ENCODE measurements at regions not wholly inside any gene's neighbourhood (a gene's known extent, or its start where the extent isn't known, plus 50 kb on each side); places are given as distances from the start of the nearest gene placed in this dataset.

DNA sequence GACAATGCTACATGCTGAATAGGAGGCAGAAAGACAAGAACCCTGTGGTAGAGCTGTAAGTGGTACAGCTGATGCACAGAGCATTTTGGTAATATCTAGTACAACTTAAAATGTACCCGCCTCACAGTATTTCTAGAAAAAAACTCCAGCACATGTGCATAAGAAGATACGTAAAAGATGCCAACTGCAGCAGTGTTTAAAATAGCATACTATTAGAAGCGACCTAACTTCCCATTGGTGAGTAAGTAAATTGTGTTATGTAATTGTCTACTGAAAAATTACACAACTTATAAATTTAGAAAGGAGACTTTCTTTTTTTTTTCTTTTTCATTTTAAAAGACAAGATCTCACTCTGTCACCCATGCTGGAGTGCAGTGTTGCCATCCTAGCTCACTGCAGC, 114.3 kb upstream of the CAND1 start:
- Histone ChIP-seq H2AFZ (ENCODE audit: low read length, unreplicated experiment) (no peak overlapping the region), H3K79me2 (ENCODE audit: control insufficient read depth, insufficient read depth, low read length, unreplicated experiment) (no peaks in the 10 kb centered on the region), H3K4me3 (ENCODE audit: low read depth, low read length) (no peak overlapping the region), H3K36me3 (ENCODE audit: insufficient read depth, low read length) (no peaks in the 10 kb centered on the region), H3K27ac (ENCODE audit: low read depth, low read length) (no peak overlapping the region), H3K4me1 (ENCODE audit: control insufficient read depth, insufficient read depth, low read length, unreplicated experiment) (no peaks in the 10 kb centered on the region), H3K27me3 (ENCODE audit: insufficient read depth, low read length) (peaks cover 10% of the 10 kb centered on the region; the same call in 1 of the 2 replicates)

DNA sequence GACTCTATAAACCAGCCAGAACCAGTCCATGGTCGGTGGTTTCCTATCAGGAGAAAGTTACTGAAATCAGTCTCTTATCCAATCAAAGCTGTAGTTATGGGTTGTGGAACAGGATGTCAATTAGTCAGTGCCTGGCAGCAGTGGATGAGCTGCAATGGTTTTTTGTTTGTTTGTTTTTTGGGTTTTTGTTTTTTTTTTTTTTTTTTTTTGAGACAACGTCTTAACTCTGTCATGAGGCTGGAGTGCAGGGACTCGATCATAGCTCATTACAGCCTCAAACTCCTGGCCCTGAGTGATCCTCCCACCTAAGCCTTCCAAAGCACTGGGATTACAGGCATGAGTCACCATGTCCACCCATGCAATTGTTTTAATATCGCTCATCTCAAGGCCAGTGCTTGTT, 113.3 kb upstream of the CAND1 start:
- no peak overlapping the region for H3K27ac ChIP-seq (ENCODE audit: low read depth, low read length)
- H3K4me3 ChIP-seq (ENCODE audit: low read depth, low read length), result no peak overlapping the region
- H3K79me2 ChIP-seq (ENCODE audit: control insufficient read depth, insufficient read depth, low read length, unreplicated experiment), result no peaks in the 10 kb centered on the region
- H3K4me1 ChIP-seq (ENCODE audit: control insufficient read depth, insufficient read depth, low read length, unreplicated experiment), result no peaks in the 10 kb centered on the region
- peaks cover 10% of the 10 kb centered on the region; the same call in 1 of the 2 replicates for H3K27me3 ChIP-seq (ENCODE audit: insufficient read depth, low read length)
- no peaks in the 10 kb centered on the region for H3K36me3 ChIP-seq (ENCODE audit: insufficient read depth, low read length)
- H2AFZ ChIP-seq (ENCODE audit: low read length, unreplicated experiment), result no peak overlapping the region

DNA sequence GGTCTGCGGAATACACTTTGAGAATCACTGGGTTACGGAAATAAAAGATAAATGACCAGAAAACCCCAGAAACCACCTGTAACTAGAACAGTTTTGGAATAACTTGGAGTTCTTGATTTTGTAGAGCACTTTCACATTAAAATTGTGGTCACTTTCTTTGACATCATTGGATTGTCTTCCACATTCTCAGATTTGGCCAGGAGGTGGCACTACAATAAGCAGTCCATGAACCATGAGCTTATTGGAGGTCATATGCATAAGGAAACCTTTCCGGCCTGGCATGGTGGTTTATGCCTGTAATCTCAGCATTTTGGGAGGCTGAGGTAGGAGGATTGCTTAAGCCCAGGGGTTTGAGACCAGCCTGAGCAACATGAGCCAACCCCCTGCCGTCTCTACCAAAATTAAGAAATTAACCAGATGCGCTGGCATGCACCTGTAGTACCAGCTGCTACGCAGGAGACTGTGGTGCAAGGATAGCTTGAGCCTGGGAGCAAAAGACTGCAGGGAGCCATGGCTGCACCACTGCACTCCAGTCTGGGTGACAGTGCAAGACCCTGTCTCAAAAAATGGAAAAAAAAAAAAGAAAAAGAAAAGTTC, 107.7 kb upstream of the CAND1 start:
- H3K4me1 ChIP-seq (ENCODE audit: control insufficient read depth, insufficient read depth, low read length, unreplicated experiment), result no peaks in the 10 kb centered on the region
- H3K79me2 ChIP-seq (ENCODE audit: control insufficient read depth, insufficient read depth, low read length, unreplicated experiment), result no peaks in the 10 kb centered on the region
- no peak overlapping the region for H3K4me3 ChIP-seq (ENCODE audit: low read depth, low read length)

DNA sequence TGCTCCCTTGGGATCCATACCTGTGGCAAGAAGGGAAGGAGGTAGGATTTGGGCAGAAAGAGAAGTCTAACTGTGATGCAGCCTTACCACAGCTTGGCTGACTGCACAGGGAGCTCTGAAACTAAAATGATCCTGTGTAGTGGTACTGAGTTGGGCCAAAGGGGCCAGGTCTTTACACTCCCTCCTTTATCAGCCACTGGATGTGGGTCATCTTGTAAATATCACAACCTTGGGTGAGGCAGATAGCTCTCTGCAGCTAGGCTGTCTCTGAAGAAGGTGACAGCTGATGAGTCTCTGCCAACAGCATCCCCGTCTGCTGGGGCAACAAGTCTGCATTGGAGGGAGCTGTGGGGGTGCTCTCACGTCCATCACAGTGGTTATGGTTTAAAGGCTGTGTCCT, 95.9 kb upstream of the CAND1 start:
- Histone ChIP-seq H2AFZ (ENCODE audit: low read length, unreplicated experiment) (no peak overlapping the region), H3K27ac (ENCODE audit: low read depth, low read length) (no peak overlapping the region), H3K36me3 (ENCODE audit: insufficient read depth, low read length) (no peaks in the 10 kb centered on the region), H3K79me2 (ENCODE audit: control insufficient read depth, insufficient read depth, low read length, unreplicated experiment) (no peaks in the 10 kb centered on the region), H3K27me3 (ENCODE audit: insufficient read depth, low read length) (peaks cover 10% of the 10 kb centered on the region), H3K4me3 (ENCODE audit: low read depth, low read length) (no peak overlapping the region), H3K4me1 (ENCODE audit: control insufficient read depth, insufficient read depth, low read length, unreplicated experiment) (no peaks in the 10 kb centered on the region)

More for the DNA sequence above, 107.7 kb upstream of the CAND1 start:
- Histone ChIP-seq H3K27me3 (ENCODE audit: insufficient read depth, low read length) (peaks cover 31% of the 10 kb centered on the region; the same call in 1 of the 2 replicates), H2AFZ (ENCODE audit: low read length, unreplicated experiment) (no peak overlapping the region), H3K36me3 (ENCODE audit: insufficient read depth, low read length) (no peaks in the 10 kb centered on the region), H3K27ac (ENCODE audit: low read depth, low read length) (no peak overlapping the region)

DNA sequence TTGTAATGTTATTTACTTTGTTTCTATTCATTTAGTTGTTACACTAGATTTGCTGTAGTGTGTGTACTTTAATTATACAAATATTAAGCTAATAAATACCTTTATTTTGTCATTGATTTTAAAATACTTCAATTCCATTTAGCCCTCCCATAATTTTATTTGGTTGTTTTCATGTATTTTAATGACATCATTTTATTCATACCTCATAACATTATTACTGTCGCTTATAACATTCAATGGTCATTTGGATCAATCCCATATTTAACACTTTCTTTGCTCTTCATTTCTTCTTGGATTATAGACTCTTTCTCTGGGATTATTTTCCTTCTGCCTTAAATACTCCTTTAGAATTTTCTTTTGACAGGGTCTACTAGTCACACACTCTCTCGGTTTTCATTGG, 86.6 kb upstream of the CAND1 start:
- H3K4me1 ChIP-seq (ENCODE audit: control insufficient read depth, insufficient read depth, low read length, unreplicated experiment), result no peaks in the 10 kb centered on the region
- H2AFZ ChIP-seq (ENCODE audit: low read length, unreplicated experiment), result no peak overlapping the region
- no peak overlapping the region for H3K4me3 ChIP-seq (ENCODE audit: low read depth, low read length)
- no peak overlapping the region for H3K27ac ChIP-seq (ENCODE audit: low read depth, low read length)
- no peaks in the 10 kb centered on the region for H3K79me2 ChIP-seq (ENCODE audit: control insufficient read depth, insufficient read depth, low read length, unreplicated experiment)
- no peaks in the 10 kb centered on the region; the same call in 1 of the 2 replicates for H3K27me3 ChIP-seq (ENCODE audit: insufficient read depth, low read length)
- no peaks in the 10 kb centered on the region for H3K36me3 ChIP-seq (ENCODE audit: insufficient read depth, low read length)

DNA sequence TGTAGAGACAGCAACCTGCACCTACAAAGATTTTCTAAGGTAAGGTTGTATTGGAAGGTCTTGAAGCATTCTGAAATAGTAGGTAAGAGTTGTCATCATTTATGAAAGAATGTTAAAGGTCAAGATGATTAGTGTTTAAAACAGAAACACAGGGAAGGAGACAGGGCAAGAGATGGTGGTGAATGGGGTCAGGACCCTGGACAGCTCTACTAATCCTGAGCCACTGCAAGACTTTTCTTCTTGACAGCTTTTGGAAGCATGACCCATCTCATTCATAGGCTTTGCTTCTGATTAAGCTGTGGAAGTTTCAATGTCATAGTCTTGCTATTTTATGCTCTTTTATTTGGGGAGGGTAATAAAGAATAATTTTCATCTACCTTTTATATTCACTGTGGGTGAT, 75.5 kb upstream of the CAND1 start:
- no peak overlapping the region for H3K27ac ChIP-seq (ENCODE audit: low read depth, low read length)
- H3K4me3 ChIP-seq (ENCODE audit: low read depth, low read length), result no peak overlapping the region
- no peaks in the 10 kb centered on the region for H3K79me2 ChIP-seq (ENCODE audit: control insufficient read depth, insufficient read depth, low read length, unreplicated experiment)
- no peaks in the 10 kb centered on the region for H3K27me3 ChIP-seq (ENCODE audit: insufficient read depth, low read length)
- H3K36me3 ChIP-seq (ENCODE audit: insufficient read depth, low read length), result no peaks in the 10 kb centered on the region
- no peak overlapping the region for H2AFZ ChIP-seq (ENCODE audit: low read length, unreplicated experiment)
- no peaks in the 10 kb centered on the region for H3K4me1 ChIP-seq (ENCODE audit: control insufficient read depth, insufficient read depth, low read length, unreplicated experiment)

DNA sequence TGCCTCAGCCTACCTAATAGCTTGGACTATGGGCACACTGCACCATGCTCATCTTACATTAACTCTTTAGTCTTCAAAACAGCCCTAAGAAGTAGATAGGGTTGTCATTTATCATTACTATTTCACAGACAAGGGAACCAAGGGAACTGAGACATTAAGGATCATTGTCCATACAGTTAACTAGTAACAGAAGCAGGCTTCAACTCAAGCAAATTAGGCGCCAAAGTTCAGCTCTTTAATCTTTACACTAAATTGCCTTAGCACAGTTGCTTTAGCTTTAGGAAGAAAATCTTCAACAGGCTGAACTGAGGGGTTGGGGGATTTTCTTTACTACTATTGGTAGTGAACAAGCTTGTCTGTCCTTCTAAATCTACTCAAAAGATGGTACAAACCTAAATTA, 68.8 kb upstream of the CAND1 start:
- no peaks in the 10 kb centered on the region for H3K27me3 ChIP-seq (ENCODE audit: insufficient read depth, low read length)
- no peaks in the 10 kb centered on the region for H3K79me2 ChIP-seq (ENCODE audit: control insufficient read depth, insufficient read depth, low read length, unreplicated experiment)
- no peak overlapping the region for H2AFZ ChIP-seq (ENCODE audit: low read length, unreplicated experiment)
- H3K4me1 ChIP-seq (ENCODE audit: control insufficient read depth, insufficient read depth, low read length, unreplicated experiment), result no peaks in the 10 kb centered on the region
- no peak overlapping the region for H3K27ac ChIP-seq (ENCODE audit: low read depth, low read length)
- H3K4me3 ChIP-seq (ENCODE audit: low read depth, low read length), result no peak overlapping the region
- no peaks in the 10 kb centered on the region for H3K36me3 ChIP-seq (ENCODE audit: insufficient read depth, low read length)

DNA sequence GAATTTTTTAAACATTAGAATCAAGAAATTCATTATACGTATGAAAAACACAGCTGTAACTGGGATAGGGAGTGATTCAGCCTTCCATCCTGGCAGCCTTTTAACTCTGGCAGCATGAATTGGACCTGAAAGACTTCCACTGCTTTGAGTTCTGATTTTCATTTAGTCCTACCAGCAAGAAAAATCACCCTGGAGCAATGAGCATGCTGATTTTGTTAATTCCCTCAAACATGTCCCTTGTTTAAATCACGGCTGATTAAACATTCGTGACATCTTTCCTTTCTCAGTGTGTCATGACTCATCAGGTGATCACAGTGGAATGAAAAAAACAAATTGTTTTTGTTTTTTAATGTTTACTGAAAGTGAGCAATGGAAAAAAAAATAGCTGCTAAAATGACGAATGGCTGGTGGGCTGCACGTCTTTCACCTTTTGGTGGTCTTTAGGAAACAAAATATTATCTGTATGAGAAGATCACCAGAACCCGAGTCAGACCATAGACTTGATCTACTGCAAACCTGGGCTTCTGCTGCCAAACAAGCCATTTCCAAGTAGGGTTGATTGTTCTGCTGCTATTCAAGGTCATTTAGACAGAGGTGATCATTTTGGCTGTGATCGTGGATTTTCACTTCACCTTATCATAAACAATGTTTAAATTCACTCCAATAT, 67.0 kb upstream of the CAND1 start:
- H3K27me3 ChIP-seq (ENCODE audit: insufficient read depth, low read length), result peaks cover 6% of the 10 kb centered on the region; the same call in 1 of the 2 replicates
- H3K4me1 ChIP-seq (ENCODE audit: control insufficient read depth, insufficient read depth, low read length, unreplicated experiment), result no peaks in the 10 kb centered on the region
- no peak overlapping the region for H2AFZ ChIP-seq (ENCODE audit: low read length, unreplicated experiment)
- H3K4me3 ChIP-seq (ENCODE audit: low read depth, low read length), result no peak overlapping the region
- no peak overlapping the region for H3K27ac ChIP-seq (ENCODE audit: low read depth, low read length)
- H3K36me3 ChIP-seq (ENCODE audit: insufficient read depth, low read length), result no peaks in the 10 kb centered on the region
- H3K79me2 ChIP-seq (ENCODE audit: control insufficient read depth, insufficient read depth, low read length, unreplicated experiment), result no peaks in the 10 kb centered on the region

DNA sequence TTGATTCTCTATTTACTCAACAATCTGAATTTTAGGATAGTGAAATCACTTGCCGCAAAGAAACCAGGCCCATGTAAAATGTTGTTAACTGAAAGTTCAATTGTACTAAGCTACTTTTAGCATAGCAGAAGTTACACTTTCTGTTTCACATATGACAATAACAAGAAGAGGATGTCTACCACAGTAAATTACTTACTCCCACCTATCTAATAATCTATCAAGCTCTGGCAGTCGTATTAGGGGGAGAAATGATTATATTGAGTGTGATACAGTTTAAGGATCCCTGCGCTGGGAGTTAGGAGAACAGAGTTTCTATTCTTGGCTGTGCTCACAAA, 66.5 kb upstream of the CAND1 start:
- Histone ChIP-seq H2AFZ (ENCODE audit: low read length, unreplicated experiment) (no peak overlapping the region), H3K27ac (ENCODE audit: low read depth, low read length) (no peak overlapping the region), H3K36me3 (ENCODE audit: insufficient read depth, low read length) (no peaks in the 10 kb centered on the region), H3K4me1 (ENCODE audit: control insufficient read depth, insufficient read depth, low read length, unreplicated experiment) (no peaks in the 10 kb centered on the region), H3K4me3 (ENCODE audit: low read depth, low read length) (no peak overlapping the region), H3K79me2 (ENCODE audit: control insufficient read depth, insufficient read depth, low read length, unreplicated experiment) (no peaks in the 10 kb centered on the region), H3K27me3 (ENCODE audit: insufficient read depth, low read length) (peaks cover 6% of the 10 kb centered on the region; the same call in 1 of the 2 replicates)

DNA sequence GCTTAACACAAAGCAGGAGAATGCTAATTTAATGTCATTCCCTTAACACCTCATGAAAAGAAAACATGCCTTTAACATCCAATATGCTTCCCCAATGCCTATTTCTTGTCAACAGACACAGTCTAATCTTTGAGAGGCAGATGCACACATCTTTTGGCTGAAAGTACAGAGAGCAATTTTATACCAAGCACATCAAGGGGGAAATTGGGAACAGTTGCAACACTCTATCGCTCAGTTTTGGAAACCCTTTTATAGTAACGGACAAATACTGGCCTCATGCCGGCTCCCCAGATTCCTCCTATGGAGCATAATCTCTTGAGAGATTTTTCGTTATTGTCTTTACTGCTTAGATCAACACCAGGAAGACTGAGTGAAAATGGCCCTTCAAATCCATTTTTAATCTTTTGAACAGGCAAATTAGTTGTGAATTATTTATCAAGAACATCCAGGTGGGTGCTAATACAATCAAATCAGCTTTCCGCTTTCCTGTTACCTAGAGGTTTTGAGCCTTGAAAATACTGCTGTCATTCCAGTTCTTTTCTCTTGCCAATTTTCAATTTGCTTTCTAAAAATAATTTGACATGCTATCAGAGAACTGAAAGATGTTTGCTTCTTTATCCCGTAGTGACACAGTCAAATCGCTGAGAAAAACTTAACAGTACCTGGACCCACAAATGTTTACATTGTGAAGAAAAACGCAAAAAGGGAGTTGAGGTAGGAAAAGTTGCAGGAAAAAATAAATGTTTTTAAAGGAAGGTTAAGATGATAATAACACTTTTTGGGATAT, 60.7 kb upstream of the CAND1 start:
- Histone ChIP-seq H3K4me1 (ENCODE audit: control insufficient read depth, insufficient read depth, low read length, unreplicated experiment) (no peaks in the 10 kb centered on the region), H2AFZ (ENCODE audit: low read length, unreplicated experiment) (no peak overlapping the region), H3K4me3 (ENCODE audit: low read depth, low read length) (no peak overlapping the region), H3K79me2 (ENCODE audit: control insufficient read depth, insufficient read depth, low read length, unreplicated experiment) (no peaks in the 10 kb centered on the region), H3K27ac (ENCODE audit: low read depth, low read length) (no peak overlapping the region), H3K36me3 (ENCODE audit: insufficient read depth, low read length) (no peaks in the 10 kb centered on the region), H3K27me3 (ENCODE audit: insufficient read depth, low read length) (peaks cover 52% of the 10 kb centered on the region)

DNA sequence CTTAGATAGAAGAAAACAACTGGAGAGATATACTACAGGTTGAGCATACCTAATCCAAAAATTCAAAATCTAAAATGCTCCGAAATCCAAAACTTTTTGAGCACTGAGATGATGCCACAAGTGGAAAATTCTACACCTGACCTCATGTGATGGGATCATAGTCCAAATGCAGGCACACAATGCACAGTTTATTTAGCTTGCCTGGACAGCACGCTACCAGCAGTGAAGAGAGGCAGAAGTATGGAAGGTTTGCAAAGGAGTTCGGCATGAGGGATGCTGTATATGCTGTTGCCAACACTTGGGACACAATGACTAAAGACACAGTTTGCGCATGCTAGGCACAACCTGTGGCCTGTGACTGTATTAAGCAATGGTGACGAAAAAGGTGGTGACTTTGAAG, 58.1 kb upstream of the CAND1 start:
- Histone ChIP-seq H3K27me3 (ENCODE audit: insufficient read depth, low read length) (peaks cover 58% of the 10 kb centered on the region), H3K79me2 (ENCODE audit: control insufficient read depth, insufficient read depth, low read length, unreplicated experiment) (no peaks in the 10 kb centered on the region), H2AFZ (ENCODE audit: low read length, unreplicated experiment) (no peak overlapping the region), H3K27ac (ENCODE audit: low read depth, low read length) (no peak overlapping the region), H3K36me3 (ENCODE audit: insufficient read depth, low read length) (no peaks in the 10 kb centered on the region), H3K4me3 (ENCODE audit: low read depth, low read length) (no peak overlapping the region), H3K4me1 (ENCODE audit: control insufficient read depth, insufficient read depth, low read length, unreplicated experiment) (no peaks in the 10 kb centered on the region)

Measured in ACC112 (cell line).